Activated gamma-delta T cell (primary cell): ENCODE measurements at regions not wholly inside any gene's neighbourhood (a gene's known extent, or its start where the extent isn't known, plus 50 kb on each side); places are given as distances from the start of the nearest gene placed in this dataset.
"Not testable (repeated sequence)": the region's sequence is repeated elsewhere in the genome, so short reads cannot be mapped to it uniquely, and the experiment has no call there.

Source experiments
- DNase-seq: peaks from one replicate; lab custom pipeline; 2025; lab: John Stamatoyannopoulos, UW

DNA sequence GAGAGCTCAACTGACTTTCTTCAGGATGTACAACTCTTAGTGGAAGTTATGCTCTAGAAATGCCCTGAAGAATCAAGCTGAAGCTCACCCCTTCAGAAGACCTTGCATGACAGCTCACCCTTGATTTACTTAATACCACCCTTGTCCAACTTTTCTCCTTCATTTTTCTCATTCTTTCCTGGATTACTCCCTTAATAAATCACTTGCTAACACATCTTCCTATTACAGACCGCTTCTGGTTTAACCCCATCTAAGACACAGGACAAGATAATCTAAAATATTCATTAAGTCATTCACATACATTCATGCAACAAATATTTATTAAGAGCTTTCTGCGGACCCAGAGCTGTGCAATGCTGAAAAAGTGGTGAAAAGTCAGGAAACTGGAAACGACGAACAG lies 630.7 kb upstream of the RORB start:
- no peak for DNase-seq

DNA sequence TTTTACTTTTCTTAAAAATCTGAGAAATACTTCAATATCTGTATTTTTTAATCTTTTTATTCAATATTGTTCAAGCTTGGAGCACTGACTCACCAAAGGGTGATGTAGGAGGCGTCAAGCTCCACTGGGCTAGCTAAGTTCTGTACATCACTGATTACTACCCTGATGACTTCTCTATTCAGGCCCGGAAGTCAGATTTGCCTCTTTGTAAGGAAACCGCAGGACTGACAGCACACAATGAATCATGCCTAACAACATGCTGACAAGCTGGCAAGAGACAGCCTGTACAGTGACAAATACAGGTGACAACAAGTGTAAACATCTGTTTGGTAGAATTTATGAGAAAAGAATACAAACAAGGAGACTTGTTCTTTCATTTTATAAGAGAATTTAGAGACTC lies 627.9 kb upstream of the RORB start:
- no peak for DNase-seq

DNA sequence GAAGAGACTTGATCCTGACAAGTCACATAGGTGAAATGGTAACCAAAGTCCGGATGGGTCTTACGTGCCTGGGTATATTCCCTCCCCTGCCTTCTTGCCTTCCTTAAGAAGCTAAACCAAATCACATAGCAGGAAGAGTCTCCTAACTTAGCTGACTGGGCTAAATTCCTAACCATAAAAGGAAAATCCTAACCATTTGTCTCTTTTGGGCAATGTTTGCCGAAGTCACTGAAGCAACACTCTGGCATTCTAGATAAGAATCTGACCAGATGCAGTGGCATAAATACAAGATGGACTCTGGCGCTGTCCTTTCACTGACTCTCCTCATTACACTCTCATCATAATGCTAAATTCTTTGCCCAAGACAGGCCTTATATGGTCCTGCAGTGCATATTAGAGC lies 625.5 kb upstream of the RORB start:
- DNase-seq = no peak

DNA sequence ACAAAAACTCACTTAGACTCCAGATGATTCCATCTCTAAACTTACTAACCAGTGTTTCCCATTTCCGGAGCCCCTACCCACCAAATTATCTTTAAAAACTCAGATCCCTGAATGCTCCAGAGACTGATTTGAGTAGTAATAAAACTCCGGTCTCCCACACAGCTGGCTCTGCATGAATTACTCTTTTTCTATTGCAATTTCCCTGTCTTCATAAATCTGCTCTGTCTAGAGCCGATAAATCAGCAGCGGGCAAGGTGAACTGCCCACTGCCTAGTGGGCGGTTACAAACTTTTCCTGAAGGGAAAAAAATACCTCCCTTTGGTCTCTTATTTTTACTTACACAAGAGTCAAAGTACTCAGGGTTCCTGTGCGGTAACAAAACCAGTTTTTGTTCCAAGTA lies 624.4 kb upstream of the RORB start:
- DNase-seq = no peak

DNA sequence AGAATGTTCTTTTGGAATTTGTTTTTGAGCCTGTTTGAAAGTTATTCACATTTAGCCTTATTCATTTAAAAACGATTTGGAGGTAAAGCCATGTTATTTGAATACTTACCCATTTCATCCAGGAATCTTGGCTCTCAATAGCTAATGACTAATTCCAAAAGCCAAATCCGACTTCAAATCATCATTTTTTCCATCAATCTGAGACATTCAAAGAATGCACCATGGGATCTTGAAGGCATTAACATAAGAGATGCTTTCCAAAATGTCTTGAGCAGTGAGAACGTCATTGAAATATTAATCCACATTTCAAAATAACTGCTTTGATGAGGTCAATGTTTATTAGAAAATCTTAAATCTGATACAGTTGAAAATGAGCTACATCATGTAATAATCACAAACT lies 617.0 kb upstream of the RORB start:
- no peak for DNase-seq

DNA sequence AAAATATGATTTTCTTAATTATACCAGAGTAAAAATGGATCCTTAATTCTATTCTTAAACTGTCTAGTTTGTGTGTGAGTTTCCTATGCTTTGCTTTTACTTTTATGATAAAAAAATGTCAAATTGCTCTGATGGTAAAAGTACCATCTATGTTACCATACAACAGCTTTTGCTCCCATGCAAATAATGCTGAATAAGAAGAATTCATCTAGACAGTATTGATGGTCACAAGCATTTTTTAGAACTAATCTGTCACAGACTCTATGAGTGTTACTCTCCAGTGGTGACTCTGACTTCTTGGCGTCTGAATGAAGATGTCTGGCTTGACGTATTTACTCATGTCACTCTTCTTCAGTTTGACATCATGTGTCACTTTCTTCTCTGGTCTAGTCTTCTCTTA lies 608.1 kb upstream of the RORB start:
- no peak for DNase-seq

DNA sequence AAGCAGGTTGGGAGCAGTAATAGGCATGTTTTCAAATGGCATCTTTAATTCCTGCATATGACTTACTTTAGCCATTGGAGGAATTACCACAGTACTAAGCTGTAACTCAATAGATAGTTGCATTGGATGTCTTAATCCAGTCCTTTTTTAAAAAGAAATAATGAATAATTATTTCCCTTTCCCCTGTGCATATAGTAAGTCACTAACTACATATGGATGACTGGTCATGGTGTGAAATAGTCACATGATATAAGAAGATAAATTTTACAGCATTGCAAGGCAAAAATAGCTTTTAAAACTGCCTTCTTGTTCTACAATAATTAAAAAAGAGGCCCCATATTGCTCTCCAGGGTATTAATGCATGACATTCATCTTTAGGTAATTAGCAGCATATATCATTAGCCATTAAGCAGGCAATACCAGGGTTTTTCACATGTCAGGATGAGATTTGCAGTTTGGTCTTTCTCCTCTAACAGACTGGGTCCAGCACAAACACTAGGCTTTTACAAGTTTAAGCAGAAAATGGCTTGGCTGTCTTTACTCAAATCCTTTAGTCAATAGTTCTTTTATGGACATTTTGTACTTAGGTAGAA lies 606.4 kb upstream of the RORB start:
- DNase-seq = no peak

DNA sequence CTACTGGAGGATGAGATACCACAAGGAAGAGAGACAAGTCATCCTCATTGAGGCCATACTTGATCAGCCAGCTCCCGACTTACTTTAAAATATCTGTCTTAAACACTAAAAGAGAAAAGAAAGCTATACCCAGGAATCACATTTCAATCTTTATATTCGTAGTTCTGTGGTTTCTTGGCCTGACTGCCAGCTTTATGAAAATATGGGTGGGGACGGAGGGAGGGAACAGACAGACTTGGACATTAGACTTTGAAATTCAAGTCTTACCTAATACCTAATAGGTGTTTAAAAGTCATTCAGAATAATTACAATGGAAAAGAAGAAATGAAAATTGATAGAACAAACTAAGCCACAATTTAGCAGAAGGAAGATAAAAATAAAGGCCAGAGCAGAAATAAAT lies 604.8 kb upstream of the RORB start:
- DNase-seq = no peak

DNA sequence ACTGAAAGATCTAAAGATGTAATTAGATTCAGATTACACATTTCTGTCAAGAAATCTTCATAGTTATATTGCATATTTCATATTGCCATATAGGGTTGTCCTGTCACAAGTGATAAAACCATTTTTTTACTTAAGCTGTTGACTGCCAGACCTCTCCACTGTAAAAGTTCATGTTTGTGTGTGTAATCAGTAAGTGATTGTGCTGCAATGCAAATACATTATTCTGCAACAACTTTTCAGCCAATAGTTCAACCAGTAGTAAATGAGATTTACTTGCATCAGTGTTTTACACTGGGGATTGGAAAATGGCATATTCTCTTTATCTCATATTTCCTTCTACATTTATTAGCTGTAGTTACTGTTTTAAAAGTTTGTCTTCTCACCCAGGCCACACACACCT lies 603.9 kb upstream of the RORB start:
- DNase-seq = no peak

DNA sequence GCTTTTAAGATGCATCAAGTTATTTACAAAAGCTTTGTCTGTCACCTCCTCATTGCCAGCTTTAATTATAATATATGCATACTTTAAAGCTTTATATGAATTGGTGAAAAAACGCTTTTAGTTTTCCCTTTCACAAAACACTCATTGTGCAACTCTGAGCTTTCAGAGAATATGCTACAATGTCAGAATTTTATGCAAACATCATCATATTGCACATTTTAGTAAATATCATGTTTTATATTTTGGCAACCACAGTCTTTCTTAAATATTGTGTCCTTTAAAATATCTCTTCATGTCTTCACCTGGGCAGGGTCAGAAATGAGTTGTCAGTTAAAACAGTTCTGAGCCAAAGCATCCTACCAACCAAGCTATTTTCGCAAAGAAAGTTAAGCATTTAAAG lies 601.1 kb upstream of the RORB start:
- DNase-seq = no peak

DNA sequence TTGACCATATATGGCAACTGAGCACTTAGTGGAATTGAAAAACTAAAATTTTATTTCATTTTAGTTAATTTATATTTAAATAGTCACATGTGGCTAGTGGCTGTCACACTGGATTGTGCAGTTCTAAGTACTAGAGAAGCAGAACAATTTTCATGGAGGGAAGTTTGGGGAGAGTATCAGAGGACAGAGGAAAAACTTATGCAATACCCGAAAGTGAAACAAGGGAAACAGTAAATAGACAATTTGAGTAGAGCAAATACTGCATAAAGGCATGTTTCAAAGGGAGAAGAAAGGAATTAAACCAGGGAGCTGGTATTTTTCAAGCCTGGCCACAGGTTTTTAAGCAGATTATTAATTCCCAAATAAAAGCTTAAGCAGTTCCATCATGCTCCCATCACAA lies 590.5 kb upstream of the RORB start:
- DNase-seq = no peak

DNA sequence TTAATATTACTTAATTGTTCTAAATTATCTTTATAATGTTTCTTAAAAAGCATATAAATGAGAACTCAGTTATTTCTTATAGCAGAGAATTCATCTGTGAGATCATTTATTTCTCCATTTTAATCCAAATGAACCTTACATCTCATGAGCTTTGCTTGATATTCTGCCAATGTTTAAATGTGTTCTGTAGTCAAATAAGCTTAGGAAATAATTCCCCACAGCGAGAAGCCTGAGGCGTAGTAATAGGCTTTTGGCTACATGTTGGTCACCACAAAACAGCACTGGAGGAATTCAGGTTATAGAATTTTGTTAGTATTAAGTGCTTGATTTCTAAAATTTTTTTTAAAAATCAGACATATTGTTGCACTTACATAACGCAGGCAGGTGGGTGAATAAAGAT lies 585.3 kb upstream of the RORB start:
- no peak for DNase-seq

DNA sequence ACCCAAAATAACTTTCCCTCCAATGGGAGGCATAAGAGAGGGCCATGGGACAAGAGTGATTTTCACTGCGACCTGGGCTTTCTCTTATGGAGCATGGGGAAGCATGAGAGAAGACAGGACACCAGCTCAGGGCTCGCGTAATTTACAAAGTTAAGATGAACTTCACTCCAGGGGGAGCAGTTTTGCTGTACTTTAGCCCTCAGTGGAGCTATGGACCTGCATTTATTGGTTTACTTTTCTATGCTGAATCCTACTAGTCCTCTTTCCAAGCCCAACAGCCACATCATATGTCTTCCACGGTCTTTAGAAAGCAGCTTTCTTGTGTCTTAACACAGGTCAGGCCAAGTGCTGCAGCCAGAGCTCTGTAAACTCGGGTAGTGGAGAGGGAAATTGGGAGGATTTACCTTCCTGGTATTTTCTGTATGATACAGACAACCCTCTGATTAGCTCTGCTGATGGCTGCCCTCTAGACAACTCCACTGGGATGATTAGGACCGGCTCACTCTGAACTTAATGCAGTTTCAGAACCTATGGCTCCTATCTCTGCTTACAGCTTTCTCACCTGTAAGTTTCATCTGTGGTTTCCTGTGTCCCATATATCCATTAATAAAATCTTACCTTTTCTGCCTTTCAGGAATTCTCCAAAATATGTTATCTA lies 581.0 kb upstream of the RORB start:
- no peak for DNase-seq

DNA sequence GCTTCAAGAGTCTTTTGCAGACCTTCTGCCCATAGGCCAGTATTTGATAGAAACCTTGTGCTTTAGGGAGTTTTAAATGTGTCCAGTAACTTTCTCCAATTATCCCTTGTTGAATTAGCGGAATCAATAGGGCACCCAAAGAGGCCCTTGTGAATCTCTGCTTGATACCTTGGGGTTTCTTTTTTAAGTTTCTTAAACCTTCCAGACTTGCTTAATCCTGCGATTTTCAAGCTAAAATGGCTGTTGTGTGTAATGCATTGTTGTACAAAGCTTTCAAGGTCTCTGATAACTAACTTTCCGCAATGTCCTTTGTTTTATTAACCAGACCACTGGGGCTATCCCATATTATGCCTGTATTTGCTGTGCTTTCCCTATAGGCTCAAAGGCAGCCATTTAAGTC lies 577.4 kb upstream of the RORB start:
- no peak for DNase-seq

DNA sequence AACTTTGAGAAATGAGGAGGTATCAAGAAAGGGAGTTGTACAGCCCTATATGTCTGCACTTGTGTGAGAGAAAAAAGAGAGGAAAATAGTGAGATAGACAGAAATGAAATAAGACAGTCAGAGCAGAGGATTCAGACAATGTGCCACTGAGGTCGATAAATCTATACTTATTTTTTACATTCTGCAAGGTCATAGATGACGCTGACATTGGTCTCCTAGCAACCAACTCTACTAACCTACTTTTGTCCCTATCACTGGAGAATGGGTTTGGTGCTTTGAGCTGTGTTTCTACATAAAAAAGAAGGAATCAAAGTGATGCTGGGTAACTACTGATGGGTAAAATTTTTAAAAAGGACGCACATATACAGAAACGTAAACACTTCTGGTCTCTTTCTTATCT lies 573.3 kb upstream of the RORB start:
- DNase-seq = no peak

DNA sequence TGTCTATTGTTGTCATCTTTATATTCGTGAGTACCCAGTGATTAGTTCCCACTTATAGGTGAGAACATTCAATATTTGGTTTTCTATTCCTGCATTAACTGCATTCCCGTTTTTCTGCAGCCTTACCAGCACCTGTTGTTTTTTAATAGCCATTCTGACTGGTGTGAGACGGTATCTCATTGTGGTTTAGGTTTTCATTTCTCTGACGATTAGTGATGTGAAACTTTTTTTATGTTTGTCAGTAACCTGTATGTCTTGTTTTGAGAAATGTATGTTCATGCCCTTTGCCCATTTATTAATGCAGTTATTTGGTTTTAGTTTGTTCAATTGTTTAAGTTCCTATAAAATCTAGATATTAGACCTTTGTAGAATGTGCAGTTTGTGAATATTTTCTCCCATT lies 546.0 kb upstream of the RORB start:
- DNase-seq = no peak

DNA sequence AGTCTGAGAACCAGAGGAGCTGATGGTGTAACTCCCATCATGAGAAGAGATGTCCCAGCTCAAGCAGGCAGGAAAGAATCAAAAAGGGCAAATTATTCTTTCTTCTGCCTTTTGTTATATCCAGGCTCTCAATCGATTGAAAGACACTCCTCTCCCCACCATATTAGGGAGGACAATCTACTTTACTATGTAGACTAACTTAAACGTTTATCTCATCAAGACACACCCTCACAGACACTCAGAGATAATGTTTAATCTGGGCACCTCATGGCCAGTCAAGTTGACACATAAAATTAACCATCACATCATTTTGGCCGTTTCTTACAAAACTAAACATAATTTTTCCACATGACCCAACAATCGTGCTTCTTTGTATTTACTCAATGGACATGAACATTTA lies 534.3 kb upstream of the RORB start:
- DNase-seq = no peak

DNA sequence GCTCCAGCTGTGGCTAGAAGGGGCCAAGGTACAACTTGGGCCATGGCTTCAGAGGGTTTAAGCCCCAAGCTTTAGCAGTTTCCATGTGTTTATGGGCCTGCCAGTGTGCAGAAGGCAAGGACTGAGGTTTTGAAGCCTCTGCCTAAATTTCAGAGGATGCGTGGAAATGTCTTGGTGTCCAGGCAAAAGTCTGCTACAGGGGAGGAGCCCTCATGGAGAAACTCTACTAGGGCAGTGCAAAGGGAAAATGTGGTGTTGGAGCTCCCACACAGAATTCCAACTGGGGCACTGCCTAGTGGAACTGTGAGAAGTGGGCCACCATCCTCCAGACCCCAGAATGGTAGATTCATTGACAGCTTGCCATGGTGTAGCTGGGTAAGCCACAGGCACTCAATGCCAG lies 527.2 kb upstream of the RORB start:
- no peak for DNase-seq

DNA sequence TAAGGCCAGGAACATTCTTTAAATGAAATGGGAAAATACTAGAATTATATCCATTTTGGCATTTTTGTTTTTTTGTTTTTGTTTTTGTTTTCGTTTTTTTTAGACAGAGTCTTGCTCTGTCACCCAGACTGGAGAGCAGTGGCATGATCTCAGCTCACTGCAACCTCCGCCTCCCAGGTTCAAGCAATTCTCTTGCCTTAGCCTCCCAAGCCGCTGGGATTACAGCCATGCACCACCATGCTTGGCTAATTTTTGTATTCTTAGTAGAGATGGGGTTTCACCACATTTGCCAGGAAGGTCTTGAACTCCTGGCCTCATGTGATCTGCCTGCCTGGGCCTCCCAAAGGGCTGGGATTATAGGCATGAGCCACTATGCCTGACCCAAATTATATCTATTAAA lies 520.7 kb upstream of the RORB start:
- DNase-seq = not testable (repeated sequence)

DNA sequence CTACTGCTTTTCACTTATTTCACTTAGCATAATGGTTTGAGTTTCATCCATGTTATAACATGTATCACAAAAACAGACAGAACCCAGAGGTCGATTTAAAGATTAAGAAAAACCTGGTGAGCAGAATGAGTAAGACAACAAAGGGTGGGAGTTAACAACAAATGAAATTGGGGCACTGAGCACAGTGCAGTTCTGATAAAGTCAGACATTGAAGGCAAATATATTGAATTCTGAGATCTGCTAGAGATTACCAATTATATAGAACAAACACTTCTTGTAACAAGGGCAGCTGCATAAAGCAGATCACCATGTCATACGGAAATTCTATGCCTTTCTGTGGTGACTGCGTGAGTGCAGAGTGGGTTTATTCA lies 517.3 kb upstream of the RORB start:
- DNase-seq = no peak

DNA sequence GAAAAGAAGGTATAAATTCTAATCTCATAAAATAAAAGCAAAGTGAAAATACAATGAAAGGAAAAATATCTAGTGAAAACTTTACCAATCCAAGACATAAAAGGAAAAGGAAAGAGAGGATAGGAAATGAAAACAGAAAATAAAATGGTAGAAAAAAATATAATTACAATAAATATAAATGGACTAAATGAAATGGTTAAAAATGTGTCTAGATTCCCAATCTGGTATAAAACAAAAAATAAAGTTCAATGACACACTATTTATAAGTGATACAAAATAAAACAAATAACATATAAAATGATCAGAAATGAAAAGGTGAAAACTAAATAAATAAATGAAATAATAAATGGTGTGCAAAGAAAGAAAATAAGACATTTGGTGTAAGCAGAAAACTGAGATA lies 516.4 kb upstream of the RORB start:
- no peak for DNase-seq

DNA sequence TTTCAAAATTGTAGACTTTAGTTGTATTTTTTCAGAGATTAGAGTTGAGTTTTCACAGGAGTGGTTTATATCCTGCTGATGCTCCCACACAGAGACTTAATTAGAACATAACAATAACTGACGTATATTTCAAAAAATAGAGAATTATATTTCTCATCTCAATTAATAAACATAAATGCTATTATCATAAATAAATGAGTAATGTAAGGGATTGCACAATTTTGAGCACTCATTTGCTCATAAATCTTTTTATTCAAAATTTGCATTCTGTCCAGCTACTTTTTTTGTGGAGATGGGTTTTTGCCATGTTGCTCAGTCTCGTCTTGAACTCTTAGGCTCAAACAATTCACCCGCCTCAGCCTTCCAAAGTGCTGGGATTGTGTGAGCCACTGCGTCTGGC lies 515.7 kb upstream of the RORB start:
- no peak for DNase-seq

DNA sequence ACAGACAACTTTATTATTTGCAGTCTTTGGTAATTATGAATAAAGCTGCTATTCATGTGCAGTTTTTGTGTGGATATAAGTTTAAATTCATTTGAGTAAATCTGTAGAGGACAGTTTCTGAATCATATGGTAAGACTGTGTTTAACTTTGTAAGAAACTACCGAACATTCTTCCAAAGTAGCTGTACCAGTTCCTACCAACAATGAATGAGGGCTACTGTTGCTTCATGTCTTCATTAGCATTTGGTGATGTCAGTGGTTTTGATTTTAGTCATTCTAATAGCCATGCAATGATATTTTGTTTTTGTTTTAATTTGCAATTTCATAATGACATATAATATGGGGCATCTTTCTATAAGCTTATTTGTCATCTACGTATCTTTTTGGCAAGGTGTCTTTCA lies 501.3 kb upstream of the RORB start:
- DNase-seq = no peak

DNA sequence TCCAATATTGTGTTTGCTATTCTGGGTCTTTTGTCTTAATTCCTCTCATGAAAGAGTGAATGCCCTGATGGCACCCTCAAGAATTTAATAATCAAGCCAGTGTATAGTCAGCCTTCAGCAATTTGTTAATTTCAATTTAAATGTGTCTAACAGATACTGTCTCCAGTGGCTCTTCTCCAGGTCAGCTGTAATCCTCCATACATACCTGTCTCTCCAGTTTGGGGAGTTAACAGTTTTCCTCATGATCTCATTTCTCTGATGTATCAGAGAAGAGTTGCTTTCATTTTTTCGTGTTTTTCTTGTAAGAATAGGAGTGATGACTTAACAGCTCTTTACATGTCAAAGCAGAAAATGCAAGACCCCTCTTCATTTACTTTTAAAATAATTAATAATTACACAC lies 500.3 kb upstream of the RORB start:
- no peak for DNase-seq

DNA sequence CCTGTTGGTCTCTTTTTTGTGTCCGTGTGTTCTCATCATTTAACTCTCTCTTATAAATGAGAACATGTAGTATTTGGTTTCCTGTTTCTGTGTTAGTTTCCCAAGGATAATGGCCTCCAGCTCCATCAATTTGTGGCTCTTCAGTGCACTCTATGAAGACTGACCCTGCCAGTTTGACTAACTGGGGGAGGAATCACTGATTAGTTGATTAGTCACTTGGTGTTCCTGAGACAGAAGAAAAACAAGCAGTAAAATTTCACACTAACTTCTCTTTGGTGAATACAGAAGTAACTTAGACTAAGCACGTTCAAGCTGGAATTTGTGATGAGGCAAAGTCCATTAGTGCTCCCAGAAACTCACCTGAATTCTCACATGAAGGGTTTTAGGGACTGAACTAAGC lies 495.8 kb upstream of the RORB start:
- no peak for DNase-seq
